MM.1S (cell line): ENCODE measurements at regions not wholly inside any gene's neighbourhood (a gene's known extent, or its start where the extent isn't known, plus 50 kb on each side); places are given as distances from the start of the nearest gene placed in this dataset.
A peak's percentile ranks its signal among the peaks of the same experiment; 100 is the strongest.

ENCODE experiments used
- DNase-seq: peaks from one replicate; pipeline ENCODE4 v3.0.0-alpha.2; 2015
- H2AFZ ChIP-seq: fragments of 300-600 bp; sonication (generic); 2 replicates; pipeline ENCODE4 v1.6.0; 2016; ENCODE audit warnings: antibody characterized with exemption, low read length
- H3F3A ChIP-seq: fragments of 300-600 bp; sonication (generic); 2 replicates; pipeline ENCODE4 v1.6.1; 2016; ENCODE audit warnings: mild to moderate bottlenecking, antibody characterized with exemption, low read length, moderate library complexity, mixed read lengths; ENCODE audit not compliant: insufficient read depth
- H3K27ac ChIP-seq: fragments of 300-600 bp; sonication (generic); 2 replicates; pipeline ENCODE4 v1.5.1; 2016; ENCODE audit warnings: mild to moderate bottlenecking, low read length
- H3K27me3 ChIP-seq: fragments of 300-600 bp; sonication (generic); replicated peaks from 2 replicates; pipeline ENCODE4 v1.6.0; 2016; ENCODE audit warnings: low read length; ENCODE audit not compliant: insufficient read depth
- H3K36me3 ChIP-seq: fragments of 300-600 bp; sonication (generic); replicated peaks from 2 replicates; pipeline ENCODE4 v1.6.1; 2016; ENCODE audit warnings: mild to moderate bottlenecking, low read length, mixed read lengths; ENCODE audit not compliant: insufficient read depth
- H3K4me1 ChIP-seq: fragments of 300-600 bp; sonication (generic); 2 replicates; pipeline ENCODE4 v1.6.1; 2016; ENCODE audit warnings: low read length, mixed read lengths
- H3K4me2 ChIP-seq: fragments of 300-600 bp; sonication (generic); 2 replicates; pipeline ENCODE4 v1.6.0; 2016; ENCODE audit warnings: low read depth, low read length
- H3K4me3 ChIP-seq: fragments of 300-600 bp; sonication (generic); 2 replicates; pipeline ENCODE4 v1.5.1; 2016; ENCODE audit warnings: low read length, mixed read lengths
- H3K79me2 ChIP-seq: fragments of 300-600 bp; sonication (generic); 2 replicates; pipeline ENCODE4 v1.6.1; 2016; ENCODE audit warnings: mixed run types, low read length, mixed read lengths
- H3K9ac ChIP-seq: fragments of 300-600 bp; sonication (generic); 2 replicates; pipeline ENCODE4 v1.6.1; 2016; ENCODE audit warnings: low read length, mixed read lengths
- H3K9me2 ChIP-seq: fragments of 300-600 bp; sonication (generic); replicated peaks from 2 replicates; pipeline ENCODE4 v1.6.1; 2016; ENCODE audit warnings: mild to moderate bottlenecking, low read length, mixed read lengths; ENCODE audit not compliant: insufficient read depth
- H3K9me3 ChIP-seq: fragments of 300-600 bp; sonication (generic); replicated peaks from 2 replicates; pipeline ENCODE4 v1.6.1; 2016; ENCODE audit warnings: mild to moderate bottlenecking, low read length, mixed read lengths; ENCODE audit not compliant: insufficient read depth
- H4K20me1 ChIP-seq: fragments of 300-600 bp; sonication (generic); 2 replicates; pipeline ENCODE4 v1.6.1; 2016; ENCODE audit warnings: mild to moderate bottlenecking, low read length, moderate library complexity, mixed read lengths; ENCODE audit not compliant: insufficient read depth
- EZH2 ChIP-seq: fragments of 300-600 bp; sonication (generic); optimal IDR thresholded peaks from 2 replicates; pipeline ENCODE3; 2017; ENCODE audit warnings: low read depth, mild to moderate bottlenecking, antibody characterized with exemption, low read length, mixed read lengths
- EZH2phosphoT487 ChIP-seq: fragments of 300-600 bp; sonication (generic); IDR thresholded peaks from 2 replicates; pipeline ENCODE4 v1.6.1; 2018; ENCODE audit warnings: antibody characterized with exemption, low read length
- TF ChIP-seq, protein P1 (sequence below): fragments of 300-600 bp; sonication (generic); IDR thresholded peaks from 2 replicates; pipeline ENCODE4 v1.5.1; 2016; ENCODE audit warnings: antibody characterized with exemption, low read length, mixed read lengths

GRCh38 chr1:95994643-95995042 lies 726.9 kb upstream of the PTBP2 start:
- no peaks in the 10 kb centered on the region for H4K20me1 ChIP-seq
- H3K9me3 ChIP-seq, result no peaks in the 10 kb centered on the region
- no peaks in the 10 kb centered on the region for H3K79me2 ChIP-seq
- 0 out of 2 replicates have a peak overlapping the region, but pooled peaks have one; percentile 10 for H3K4me3 ChIP-seq
- peak overlapping the region; percentile 24; the same call in 1 of the 2 replicates for H3K4me2 ChIP-seq
- peak; percentile 7 for DNase-seq
- no peak overlapping the region for H3K27ac ChIP-seq
- no peaks in the 10 kb centered on the region for H3F3A ChIP-seq
- H3K36me3 ChIP-seq, result no peaks in the 10 kb centered on the region
- H3K4me1 ChIP-seq, result no peaks in the 10 kb centered on the region
- peak overlapping the region; percentile 61 for H2AFZ ChIP-seq
- TF ChIP-seq EZH2, result no peak
- TF ChIP-seq, protein P1, sequence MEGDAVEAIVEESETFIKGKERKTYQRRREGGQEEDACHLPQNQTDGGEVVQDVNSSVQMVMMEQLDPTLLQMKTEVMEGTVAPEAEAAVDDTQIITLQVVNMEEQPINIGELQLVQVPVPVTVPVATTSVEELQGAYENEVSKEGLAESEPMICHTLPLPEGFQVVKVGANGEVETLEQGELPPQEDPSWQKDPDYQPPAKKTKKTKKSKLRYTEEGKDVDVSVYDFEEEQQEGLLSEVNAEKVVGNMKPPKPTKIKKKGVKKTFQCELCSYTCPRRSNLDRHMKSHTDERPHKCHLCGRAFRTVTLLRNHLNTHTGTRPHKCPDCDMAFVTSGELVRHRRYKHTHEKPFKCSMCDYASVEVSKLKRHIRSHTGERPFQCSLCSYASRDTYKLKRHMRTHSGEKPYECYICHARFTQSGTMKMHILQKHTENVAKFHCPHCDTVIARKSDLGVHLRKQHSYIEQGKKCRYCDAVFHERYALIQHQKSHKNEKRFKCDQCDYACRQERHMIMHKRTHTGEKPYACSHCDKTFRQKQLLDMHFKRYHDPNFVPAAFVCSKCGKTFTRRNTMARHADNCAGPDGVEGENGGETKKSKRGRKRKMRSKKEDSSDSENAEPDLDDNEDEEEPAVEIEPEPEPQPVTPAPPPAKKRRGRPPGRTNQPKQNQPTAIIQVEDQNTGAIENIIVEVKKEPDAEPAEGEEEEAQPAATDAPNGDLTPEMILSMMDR, result no peak
- H3K27me3 ChIP-seq, result no peaks in the 10 kb centered on the region
- H3K9me2 ChIP-seq, result no peaks in the 10 kb centered on the region
- no peak overlapping the region for H3K9ac ChIP-seq

DNA sequence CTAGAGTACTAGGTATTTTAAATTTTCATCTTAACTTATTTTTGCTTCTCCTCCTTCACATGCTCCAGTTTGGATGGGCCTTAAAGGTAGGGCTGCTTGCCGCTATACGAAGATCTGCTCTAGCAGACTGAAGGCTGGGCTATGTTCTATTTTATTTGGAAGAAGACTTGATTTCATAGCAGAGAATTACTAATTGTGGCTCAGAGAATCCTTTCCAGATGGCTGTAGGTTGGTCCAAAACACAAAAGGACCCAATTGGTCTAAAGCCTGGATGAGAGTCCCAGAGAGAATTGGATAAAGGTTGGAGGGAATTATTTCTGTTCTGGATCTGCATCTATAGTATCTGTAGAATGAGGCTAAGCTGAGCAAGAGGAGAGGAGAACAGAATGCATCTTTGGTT lies 719.4 kb upstream of the PTBP2 start:
- TF ChIP-seq EZH2, result no peak
- no peak for TF ChIP-seq EZH2phosphoT487
- TF ChIP-seq, protein P1, result no peak
- Histone ChIP-seq H3K79me2 (no peaks in the 10 kb centered on the region), H4K20me1 (no peaks in the 10 kb centered on the region), H3K27ac (no peak overlapping the region), H3K36me3 (no peaks in the 10 kb centered on the region), H3F3A (no peaks in the 10 kb centered on the region), H2AFZ (no peak overlapping the region), H3K4me1 (no peaks in the 10 kb centered on the region), H3K27me3 (no peaks in the 10 kb centered on the region), H3K9ac (no peak overlapping the region), H3K9me2 (no peaks in the 10 kb centered on the region), H3K4me3 (no peak overlapping the region), H3K4me2 (no peak overlapping the region), H3K9me3 (no peaks in the 10 kb centered on the region)
- no peak for DNase-seq

GRCh38 chr1:96002969-96003964 lies 718.3 kb upstream of the PTBP2 start:
- Histone ChIP-seq H3K4me1 (no peaks in the 10 kb centered on the region), H3K4me3 (no peak overlapping the region), H3K36me3 (no peaks in the 10 kb centered on the region), H3K27me3 (no peaks in the 10 kb centered on the region), H3K9me3 (no peaks in the 10 kb centered on the region), H3K9me2 (no peaks in the 10 kb centered on the region), H4K20me1 (no peaks in the 10 kb centered on the region), H3F3A (no peaks in the 10 kb centered on the region), H3K27ac (no peak overlapping the region), H2AFZ (no peak overlapping the region), H3K79me2 (no peaks in the 10 kb centered on the region), H3K9ac (no peak overlapping the region), H3K4me2 (no peak overlapping the region)
- TF ChIP-seq EZH2phosphoT487 (no peak), EZH2 (no peak)
- TF ChIP-seq, protein P1, result no peak
- DNase-seq, result no peak
